TTC549 (cell line): ENCODE measurements at regions not wholly inside any gene's neighbourhood (a gene's known extent, or its start where the extent isn't known, plus 50 kb on each side); places are given as distances from the start of the nearest gene placed in this dataset.
"Not testable (repeated sequence)": the region's sequence is repeated elsewhere in the genome, so short reads cannot be mapped to it uniquely, and the experiment has no call there.

ENCODE experiments used
- FAIRE-seq: peaks from 2 replicates; lab custom pipeline; 2012; peaks lifted over from hg19 to GRCh38; lab: Jason Lieb, UNC

- not testable (repeated sequence) for FAIRE-seq
Observed at GRCh38 chr10:91003379-91003778, 82.5 kb upstream of the ANKRD1 start.

DNA sequence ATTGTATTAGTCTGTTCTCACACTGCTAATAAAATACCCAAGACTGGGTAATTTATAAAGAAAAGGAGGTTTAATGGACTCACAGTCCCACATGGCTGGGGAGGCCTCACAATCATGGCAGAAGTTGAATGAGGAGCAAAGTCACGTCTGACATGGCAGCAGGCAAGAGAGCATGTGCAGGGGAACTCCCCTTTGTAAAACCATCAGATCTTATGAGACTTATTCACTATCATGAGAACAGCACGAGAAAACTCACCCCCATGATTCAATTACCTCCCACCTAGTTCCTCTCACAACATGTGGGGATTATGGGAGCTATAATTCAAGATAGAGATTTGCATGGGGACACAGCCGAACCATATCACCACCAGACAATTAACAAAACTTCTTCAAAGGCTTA lies 84.4 kb upstream of the ANKRD1 start:
- FAIRE-seq: not testable (repeated sequence)

- FAIRE-seq: peak; percentile 25
Observed at GRCh38 chr10:91006001-91006751, 85.3 kb upstream of the ANKRD1 start.

DNA sequence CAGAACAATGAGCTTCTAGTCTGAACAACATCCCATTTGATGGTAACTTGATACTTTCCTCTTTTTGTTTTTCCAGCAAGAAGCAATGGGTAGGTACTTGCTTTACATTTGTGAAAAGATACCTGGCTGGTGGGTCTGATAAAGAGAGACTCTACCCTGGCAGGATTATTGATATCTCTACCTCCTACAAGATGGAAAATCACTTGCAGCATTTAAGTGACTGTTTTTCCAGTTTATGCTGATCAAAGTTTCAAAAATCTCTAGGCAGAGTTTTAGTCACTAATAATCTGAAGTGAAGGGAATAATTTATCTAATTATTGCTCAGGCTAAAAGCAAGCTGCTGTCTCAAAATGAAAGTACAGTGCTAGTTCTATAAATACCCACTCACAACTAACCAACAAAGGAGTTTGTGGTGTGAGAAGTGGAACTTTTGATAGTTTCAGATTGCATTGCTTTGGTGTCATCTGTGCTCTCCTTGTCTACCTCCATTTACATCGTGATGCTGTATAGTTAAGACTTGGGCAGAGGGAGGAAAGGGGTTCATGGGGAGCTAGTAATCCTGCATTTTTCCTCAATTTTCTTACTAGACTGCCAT lies 86.0 kb upstream of the ANKRD1 start:
- FAIRE-seq: no peak

GRCh38 chr10:91007655-91008054 lies 86.8 kb upstream of the ANKRD1 start:
- no peak for FAIRE-seq

GRCh38 chr10:91009121-91009520 lies 88.2 kb upstream of the ANKRD1 start:
- no peak for FAIRE-seq

GRCh38 chr10:91010952-91011351 lies 90.1 kb upstream of the ANKRD1 start:
- FAIRE-seq: no peak

DNA sequence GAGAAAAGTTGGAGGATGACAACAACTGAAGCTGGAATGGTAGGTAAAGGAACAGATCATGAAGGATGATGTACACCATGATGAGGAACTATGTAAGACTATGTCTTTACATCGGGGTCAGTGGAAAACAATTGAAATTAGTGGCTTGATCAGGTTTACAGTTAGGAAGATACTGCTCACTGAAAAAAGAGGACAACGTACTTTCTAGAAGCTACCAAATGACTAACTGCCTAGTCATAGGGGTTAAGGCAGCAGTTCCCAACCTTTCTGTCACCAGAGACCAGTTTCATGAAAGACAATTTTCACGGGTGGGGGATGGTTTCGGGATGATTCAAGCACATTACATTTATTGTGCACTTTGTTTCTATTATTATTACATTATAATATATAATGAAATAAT lies 91.6 kb upstream of the ANKRD1 start:
- FAIRE-seq: no peak

GRCh38 chr10:91013985-91014384 lies 93.1 kb upstream of the ANKRD1 start:
- FAIRE-seq: no peak

DNA sequence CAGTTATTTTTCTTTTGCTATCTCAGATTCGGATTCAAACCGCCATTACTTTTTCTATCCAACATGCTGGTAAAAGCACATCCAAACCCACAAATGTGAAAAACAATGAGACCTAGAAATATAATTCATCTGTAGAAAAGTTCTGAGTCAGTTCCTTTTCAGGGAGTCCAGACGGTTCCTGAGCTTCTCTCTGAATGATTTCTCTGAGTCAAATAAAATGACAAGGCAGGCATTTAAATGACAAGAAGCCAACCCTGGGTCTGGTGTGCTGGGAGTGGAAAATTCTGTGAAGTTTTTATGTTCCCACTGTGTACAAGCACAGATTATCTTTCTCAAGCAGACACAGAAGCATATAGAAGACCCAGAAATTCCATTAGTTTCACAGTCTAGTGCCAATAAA lies 96.3 kb upstream of the ANKRD1 start:
- no peak for FAIRE-seq

GRCh38 chr10:91021901-91022300 lies 101.0 kb upstream of the ANKRD1 start:
- no peak for FAIRE-seq

GRCh38 chr10:91022390-91022789 lies 101.5 kb upstream of the ANKRD1 start:
- no peak for FAIRE-seq

- no peak for FAIRE-seq
Observed at GRCh38 chr10:91022924-91023699, 102.2 kb upstream of the ANKRD1 start.

DNA sequence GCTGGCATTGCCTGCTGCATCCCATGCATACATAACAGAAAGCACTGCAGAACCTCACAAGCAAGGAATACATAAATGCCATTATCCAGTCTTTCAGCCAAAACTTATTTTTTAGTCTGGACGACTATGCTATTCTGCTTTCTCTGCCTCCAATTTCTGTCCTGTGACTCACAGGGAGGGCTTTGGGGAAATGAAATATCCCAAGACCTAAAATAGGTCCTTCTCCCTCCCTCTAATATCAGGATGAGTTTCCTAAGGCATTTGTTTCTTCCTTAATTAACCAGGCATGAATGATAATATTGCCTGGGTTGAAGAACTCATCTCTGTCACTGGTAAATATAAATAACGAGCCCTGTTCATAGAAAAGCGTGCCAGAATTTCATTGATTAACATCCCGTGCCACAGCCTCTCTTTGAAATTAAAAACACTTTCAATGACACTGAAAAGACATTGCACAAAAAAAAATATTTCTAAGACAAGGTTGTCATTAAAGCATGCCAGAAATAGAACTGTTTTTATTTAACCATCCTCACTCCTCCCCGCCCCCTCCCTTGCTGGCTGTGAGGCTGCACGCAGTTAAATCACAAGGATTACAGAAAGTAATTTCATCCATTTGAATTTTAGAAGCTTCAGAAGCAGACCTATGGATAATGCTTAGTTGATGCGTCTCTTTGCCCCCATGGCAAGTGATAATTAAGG lies 103.0 kb upstream of the ANKRD1 start:
- FAIRE-seq: no peak

DNA sequence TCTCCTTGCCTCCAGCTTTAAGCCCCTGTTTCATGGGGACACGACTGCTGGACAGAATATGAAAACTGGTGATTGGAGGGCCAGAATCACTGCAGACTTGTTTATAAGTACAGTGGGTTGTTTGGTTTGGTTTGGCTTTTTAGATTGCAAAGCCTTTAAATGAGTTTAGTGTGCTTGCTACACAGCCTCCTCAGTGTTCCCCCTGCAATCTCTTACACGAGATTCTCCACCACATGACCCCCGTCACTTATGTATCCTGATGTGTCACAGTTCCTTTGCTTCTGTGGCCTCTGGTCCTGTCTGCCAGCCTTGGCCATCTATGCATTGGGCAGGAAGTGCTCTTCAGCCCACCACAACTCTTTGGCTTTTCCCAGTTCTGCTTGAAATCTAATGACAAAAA lies 103.7 kb upstream of the ANKRD1 start:
- no peak for FAIRE-seq

GRCh38 chr10:91032611-91033206 lies 111.8 kb upstream of the ANKRD1 start:
- no peak for FAIRE-seq

DNA sequence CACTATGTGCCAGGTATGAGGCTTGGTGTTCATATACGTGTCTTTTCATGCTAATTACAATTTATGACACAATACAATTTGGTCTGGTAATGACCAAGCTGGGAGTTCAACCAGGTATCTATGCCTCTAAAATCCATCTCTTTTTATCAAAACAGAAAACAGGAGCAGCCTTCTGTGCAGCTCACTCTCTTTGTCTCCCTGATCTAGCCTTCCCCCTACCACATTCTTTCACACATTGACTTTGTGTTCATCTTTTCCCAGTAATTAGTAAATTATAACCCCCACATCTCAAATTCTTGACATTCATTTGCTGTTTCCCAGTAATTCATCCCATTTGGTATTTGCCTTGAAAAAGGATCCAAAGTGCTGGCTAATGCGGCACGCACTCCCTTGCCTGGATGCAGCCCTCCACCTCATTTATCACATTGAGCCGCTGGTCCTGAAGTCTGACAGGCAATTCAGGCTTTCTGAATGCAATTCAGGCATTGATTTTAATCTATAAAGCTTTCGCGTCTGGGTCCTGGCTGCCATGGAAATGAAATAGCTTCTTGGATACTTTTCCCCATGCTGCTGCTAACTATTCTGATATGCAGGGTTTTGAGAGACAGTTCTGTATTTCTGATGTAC lies 112.5 kb upstream of the ANKRD1 start:
- FAIRE-seq: no peak

- no peak for FAIRE-seq
Observed at GRCh38 chr10:91034042-91034441, 113.2 kb upstream of the ANKRD1 start.

DNA sequence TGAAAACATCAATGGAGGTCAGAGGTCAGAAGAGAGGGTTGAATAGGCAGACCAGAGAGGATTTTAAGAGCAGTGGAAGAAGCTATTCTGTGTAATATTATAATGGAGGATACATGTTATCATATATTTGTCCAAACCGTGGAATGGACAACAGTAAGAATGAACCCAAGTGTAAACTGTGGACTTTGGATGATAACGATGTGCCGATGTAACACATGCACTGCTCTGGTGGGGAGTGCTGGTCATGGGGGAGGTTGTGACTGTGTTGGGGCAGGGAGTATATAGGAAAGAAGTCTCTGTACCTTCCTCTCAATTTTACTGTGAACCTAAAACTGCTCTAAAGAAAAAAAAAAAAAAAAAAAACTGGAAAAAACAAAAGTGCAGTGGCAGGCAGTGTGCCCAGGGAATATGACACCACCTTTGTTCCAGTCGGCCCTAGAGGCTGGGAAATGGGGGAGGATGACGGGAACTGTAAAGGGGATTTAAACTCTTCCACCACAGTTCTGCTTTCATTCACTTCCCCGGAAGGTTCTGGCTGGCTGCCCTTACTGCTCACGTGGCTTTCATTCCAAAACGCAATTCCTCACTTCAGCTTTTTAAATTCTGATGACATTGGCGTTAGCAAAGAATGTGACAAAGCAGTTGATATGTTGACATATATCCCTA lies 113.7 kb upstream of the ANKRD1 start:
- no peak for FAIRE-seq

DNA sequence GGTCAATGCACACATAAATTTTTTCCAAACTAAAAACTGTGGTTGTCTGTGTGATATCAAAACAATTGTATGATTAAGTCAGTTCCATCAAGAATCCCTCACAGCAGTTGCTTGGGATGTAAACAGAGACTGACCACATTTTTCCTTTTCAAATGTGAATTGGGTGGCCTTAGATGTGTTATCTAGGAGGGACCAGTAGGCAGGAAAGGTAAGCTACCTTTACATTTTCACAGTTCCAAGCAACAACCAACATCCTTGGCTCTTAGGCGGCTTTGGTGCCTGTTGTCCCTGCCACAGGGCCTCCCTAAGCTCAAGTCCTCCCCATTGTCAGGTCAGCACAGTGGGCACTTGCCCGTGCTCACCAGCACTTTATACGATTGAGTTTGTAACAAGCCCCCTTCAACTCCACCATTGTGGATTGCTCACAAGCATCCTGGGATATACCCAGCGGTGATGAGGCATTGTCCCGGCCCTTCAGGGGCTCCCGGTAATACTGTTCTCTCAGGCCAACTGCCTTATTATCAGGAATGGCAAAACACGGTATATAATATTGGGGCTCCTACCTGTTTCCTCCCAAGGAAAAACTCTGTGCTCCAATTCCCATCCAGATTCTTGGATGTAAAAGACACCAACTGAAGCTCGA lies 114.9 kb upstream of the ANKRD1 start:
- no peak for FAIRE-seq
